ENCODE measurements at regions not wholly inside any gene's neighbourhood (a gene's known extent, or its start where the extent isn't known, plus 50 kb on each side); places are given as distances from the start of the nearest gene placed in this dataset.

DNA sequence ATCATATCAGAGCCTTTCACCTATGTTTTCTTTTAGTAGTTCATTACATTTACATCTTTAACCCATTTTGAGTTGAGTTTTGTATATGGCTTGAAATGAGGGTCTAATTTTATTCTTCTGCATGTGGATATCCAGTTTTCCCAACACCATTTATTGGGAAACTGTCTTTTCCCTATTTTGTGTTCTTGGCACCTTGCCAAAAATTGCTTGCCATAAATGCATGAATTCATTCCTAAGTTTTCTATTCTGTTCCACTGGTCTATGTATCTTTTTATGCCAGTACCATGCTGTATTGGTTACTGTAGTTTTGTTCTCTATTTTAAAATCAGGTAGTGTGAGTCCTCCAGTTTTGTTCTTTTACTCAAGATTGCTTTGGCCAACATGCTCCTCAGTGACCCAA is 144.0 kb upstream of the OBI1 start:
- Histone ChIP-seq H3K9me3 (ENCODE audit: control extremely low read depth in 1 of 3, control insufficient read depth in 2 of 3, insufficient read depth in 1 of 3, low read length in 2 of 3) (no peaks in the 10 kb centered on the region), H3K9ac (ENCODE audit: low read length) (no peak overlapping the region), H3K4me1 (ENCODE audit: control insufficient read depth in 2 of 2, insufficient read depth in 2 of 2, low read length in 2 of 2) (no peaks in the 10 kb centered on the region), H2AFZ (ENCODE audit: insufficient read depth, low read depth, low read length, poor library complexity, severe bottlenecking) (no peak overlapping the region), H4K20me1 (ENCODE audit: control insufficient read depth, insufficient read depth, low read length, poor library complexity, severe bottlenecking) (no peaks in the 10 kb centered on the region), H3K79me2 (ENCODE audit: control insufficient read depth, insufficient read depth, low read length) (no peaks in the 10 kb centered on the region), H3K4me2 (replicated peaks; ENCODE audit: low read depth, low read length, poor library complexity, severe bottlenecking) (no peak overlapping the region), H3K4me3 (ENCODE audit: control extremely low read depth in 1 of 5, extremely low read depth in 1 of 5, insufficient read depth in 1 of 5, low read depth in 2 of 5, low read length in 4 of 5) (no peak overlapping the region), H3K36me3 (replicated peaks in 1 of 2; ENCODE audit: control extremely low read depth in 1 of 2, control insufficient read depth in 1 of 2, extremely low read depth in 1 of 2, insufficient read depth in 2 of 2, low read length in 1 of 2) (no peaks in the 10 kb centered on the region), H3K27ac (ENCODE audit: low read length in 2 of 2) (no peak overlapping the region), H3K27me3 (replicated peaks in 1 of 4; ENCODE audit: control extremely low read depth in 1 of 4, control insufficient read depth in 3 of 4, insufficient read depth in 4 of 4, low read length in 3 of 4) (no peaks in the 10 kb centered on the region)
- intact Hi-C loops (cut with micrococcal nuclease): no loop called here
- Mint-ChIP-seq H3K4me1 (no peaks in the 10 kb centered on the region), H3K4me3 (no peak overlapping the region), H3K27ac (no peak overlapping the region), H3K27me3 (peaks cover 8% of the 10 kb centered on the region), H3K9me3 (ENCODE audit: insufficient read depth) (peaks cover 2% of the 10 kb centered on the region)
- no peak for DNase-seq
- CTCF ChIA-PET: no interaction called here
- POLR2A ChIA-PET: no interaction called here
- ATAC-seq (ENCODE audit: low read depth): no peak
- no peak for TF ChIP-seq EZH2 (IDR thresholded peaks at IDR 0.05; ENCODE audit: borderline replicate concordance, insufficient read depth, low read depth, low read length, poor library complexity, severe bottlenecking)
- TF ChIP-seq, protein P1, sequence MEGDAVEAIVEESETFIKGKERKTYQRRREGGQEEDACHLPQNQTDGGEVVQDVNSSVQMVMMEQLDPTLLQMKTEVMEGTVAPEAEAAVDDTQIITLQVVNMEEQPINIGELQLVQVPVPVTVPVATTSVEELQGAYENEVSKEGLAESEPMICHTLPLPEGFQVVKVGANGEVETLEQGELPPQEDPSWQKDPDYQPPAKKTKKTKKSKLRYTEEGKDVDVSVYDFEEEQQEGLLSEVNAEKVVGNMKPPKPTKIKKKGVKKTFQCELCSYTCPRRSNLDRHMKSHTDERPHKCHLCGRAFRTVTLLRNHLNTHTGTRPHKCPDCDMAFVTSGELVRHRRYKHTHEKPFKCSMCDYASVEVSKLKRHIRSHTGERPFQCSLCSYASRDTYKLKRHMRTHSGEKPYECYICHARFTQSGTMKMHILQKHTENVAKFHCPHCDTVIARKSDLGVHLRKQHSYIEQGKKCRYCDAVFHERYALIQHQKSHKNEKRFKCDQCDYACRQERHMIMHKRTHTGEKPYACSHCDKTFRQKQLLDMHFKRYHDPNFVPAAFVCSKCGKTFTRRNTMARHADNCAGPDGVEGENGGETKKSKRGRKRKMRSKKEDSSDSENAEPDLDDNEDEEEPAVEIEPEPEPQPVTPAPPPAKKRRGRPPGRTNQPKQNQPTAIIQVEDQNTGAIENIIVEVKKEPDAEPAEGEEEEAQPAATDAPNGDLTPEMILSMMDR (IDR thresholded peaks at IDR 0.05): no peak

DNA sequence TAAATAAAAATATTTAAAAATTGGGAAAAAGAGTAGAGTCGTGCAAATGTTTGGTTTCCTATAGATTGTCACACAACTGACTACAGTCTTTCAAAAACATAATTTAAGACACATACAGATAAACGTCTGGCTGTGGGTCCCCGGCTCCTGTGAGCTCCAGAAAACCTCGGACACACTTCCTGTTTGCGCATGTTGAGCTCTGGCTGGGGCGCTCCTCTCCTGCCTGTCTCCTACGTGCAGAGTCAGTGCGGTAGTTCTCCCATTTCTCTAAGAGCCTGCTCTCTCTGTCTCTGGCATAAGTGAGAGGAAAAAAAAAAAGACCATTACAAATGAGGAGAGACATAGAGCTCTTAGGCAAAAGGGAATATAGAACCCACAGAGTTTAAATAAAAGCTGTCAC is 128.2 kb upstream of the OBI1 start:
- H3K27ac ChIP-seq (ENCODE audit: low read length in 2 of 2): no peak overlapping the region
- H3K79me2 ChIP-seq (ENCODE audit: control insufficient read depth, insufficient read depth, low read length): no peaks in the 10 kb centered on the region
- Mint-ChIP-seq H3K9me3 (ENCODE audit: insufficient read depth) (no peaks in the 10 kb centered on the region), H3K27me3 (peaks cover 6% of the 10 kb centered on the region), H3K4me3 (no peak overlapping the region), H3K4me1 (no peaks in the 10 kb centered on the region), H3K27ac (no peak overlapping the region)
- no peak overlapping the region for H2AFZ ChIP-seq (ENCODE audit: insufficient read depth, low read depth, low read length, poor library complexity, severe bottlenecking)
- no peaks in the 10 kb centered on the region for H3K9me3 ChIP-seq (ENCODE audit: control extremely low read depth in 1 of 3, control insufficient read depth in 2 of 3, insufficient read depth in 1 of 3, low read length in 2 of 3)
- no peaks in the 10 kb centered on the region for H3K4me1 ChIP-seq (ENCODE audit: control insufficient read depth in 2 of 2, insufficient read depth in 2 of 2, low read length in 2 of 2)
- no peak overlapping the region for H3K4me2 ChIP-seq (replicated peaks; ENCODE audit: low read depth, low read length, poor library complexity, severe bottlenecking)
- no peaks in the 10 kb centered on the region for H3K36me3 ChIP-seq (replicated peaks in 1 of 2; ENCODE audit: control extremely low read depth in 1 of 2, control insufficient read depth in 1 of 2, extremely low read depth in 1 of 2, insufficient read depth in 2 of 2, low read length in 1 of 2)
- intact Hi-C loops (cut with micrococcal nuclease): no loop called here
- 0% methylated on average over 3 of the region's 8 CpGs for WGBS (ENCODE audit: insufficient coverage)
- peaks cover 0 to 2% (median 0%) of the 10 kb centered on the region in 4 experiments for H3K27me3 ChIP-seq (replicated peaks in 1 of 4; ENCODE audit: control extremely low read depth in 1 of 4, control insufficient read depth in 3 of 4, insufficient read depth in 4 of 4, low read length in 3 of 4)
- no peak for ATAC-seq (ENCODE audit: low read depth)
- CTCF ChIA-PET: no interaction called here
- no peak overlapping the region for H3K9ac ChIP-seq (ENCODE audit: low read length)
- no peak overlapping the region for H3K4me3 ChIP-seq (ENCODE audit: control extremely low read depth in 1 of 5, extremely low read depth in 1 of 5, insufficient read depth in 1 of 5, low read depth in 2 of 5, low read length in 4 of 5)
- no peaks in the 10 kb centered on the region for H4K20me1 ChIP-seq (ENCODE audit: control insufficient read depth, insufficient read depth, low read length, poor library complexity, severe bottlenecking)
- POLR2A ChIA-PET: no interaction called here
- TF ChIP-seq EZH2 (IDR thresholded peaks at IDR 0.05; ENCODE audit: borderline replicate concordance, insufficient read depth, low read depth, low read length, poor library complexity, severe bottlenecking): no peak
- TF ChIP-seq, protein P1 (IDR thresholded peaks at IDR 0.05): no peak
- no peak for DNase-seq
